GM21526 (cell line): ENCODE measurements at regions not wholly inside any gene's neighbourhood (a gene's known extent, or its start where the extent isn't known, plus 50 kb on each side); places are given as distances from the start of the nearest gene placed in this dataset.

ENCODE experiments used
- ATAC-seq: cut with Tn5 transposase; IDR thresholded peaks from one replicate; pipeline ENCODE4 v1.9.1; 2021; ENCODE audit warnings: moderate library complexity; ENCODE audit not compliant: unreplicated experiment, low FRiP score

- ATAC-seq = no peak
Observed at GRCh38 chr1:50300297-50300696, 122.9 kb downstream of the DMRTA2 start.

- ATAC-seq = no peak
Observed at GRCh38 chr1:50295566-50295965, 127.7 kb downstream of the DMRTA2 start.

GRCh38 chr1:50292276-50292675 is 131.0 kb downstream of the DMRTA2 start:
- ATAC-seq = no peak

GRCh38 chr1:50289495-50289894 is 133.7 kb downstream of the DMRTA2 start:
- ATAC-seq = no peak

GRCh38 chr1:50285994-50286393 is 137.2 kb downstream of the DMRTA2 start:
- no peak for ATAC-seq

- ATAC-seq = no peak
Observed at GRCh38 chr1:50279622-50280330, 143.5 kb downstream of the DMRTA2 start.

GRCh38 chr1:50278961-50279360 is 144.3 kb downstream of the DMRTA2 start:
- no peak for ATAC-seq

GRCh38 chr1:50278410-50278809 is 144.8 kb downstream of the DMRTA2 start:
- no peak for ATAC-seq

GRCh38 chr1:50275566-50275965 is 147.7 kb downstream of the DMRTA2 start:
- ATAC-seq = no peak

- ATAC-seq = no peak
Observed at GRCh38 chr1:50272912-50273311, 150.3 kb downstream of the DMRTA2 start.

GRCh38 chr1:50271968-50272578 is 151.2 kb downstream of the DMRTA2 start:
- no peak for ATAC-seq

GRCh38 chr1:50271337-50271736 is 151.9 kb downstream of the DMRTA2 start:
- no peak for ATAC-seq

- ATAC-seq = no peak
Observed at GRCh38 chr1:50270926-50271325, 152.3 kb downstream of the DMRTA2 start.

- no peak for ATAC-seq
Observed at GRCh38 chr1:50268049-50268448, 155.2 kb downstream of the DMRTA2 start.

GRCh38 chr1:50266509-50266908 is 156.7 kb downstream of the DMRTA2 start:
- ATAC-seq = no peak

- no peak for ATAC-seq
Observed at GRCh38 chr1:50265790-50266314, 157.1 kb downstream of the ELAVL4 start.

- no peak for ATAC-seq
Observed at GRCh38 chr1:50264590-50264989, 155.9 kb downstream of the ELAVL4 start.

- ATAC-seq = no peak
Observed at GRCh38 chr1:50262436-50262835, 153.7 kb downstream of the ELAVL4 start.

GRCh38 chr1:50261951-50262350 is 153.2 kb downstream of the ELAVL4 start:
- no peak for ATAC-seq

GRCh38 chr1:50257940-50258685 is 149.4 kb downstream of the ELAVL4 start:
- ATAC-seq = no peak

- no peak for ATAC-seq
Observed at GRCh38 chr1:50257029-50257428, 148.3 kb downstream of the ELAVL4 start.
